Small intestine (tissue), 7 donors: ENCODE measurements at regions not wholly inside any gene's neighbourhood (a gene's known extent, or its start where the extent isn't known, plus 50 kb on each side); places are given as distances from the start of the nearest gene placed in this dataset.

Source experiments
- DNase-seq, 2 donors: peaks; one replicate each; pipeline versions ENCODE4 v3.0.0 to v3.0.0-alpha.2; 2013
- FAIRE-seq: peaks from 2 replicates; lab custom pipeline; 2012; peaks lifted over from hg19 to GRCh38; lab: Jason Lieb, UNC
- H3K27ac ChIP-seq, 3 donors: one replicate each; pipeline ENCODE4 v1.5.1; 2013; ENCODE audit warnings: low read length in 2 of 3, mild to moderate bottlenecking in 2 of 3, control low read depth in 1 of 3, inconsistent platforms in 1 of 3, low read depth in 1 of 3, moderate library complexity in 1 of 3
- H3K27me3 ChIP-seq, 3 donors: one replicate each; pipeline ENCODE4 v1.6.1; 2013; ENCODE audit warnings: low read length in 3 of 3, inconsistent platforms in 1 of 3; ENCODE audit not compliant: control insufficient read depth in 3 of 3, insufficient read depth in 3 of 3
- H3K36me3 ChIP-seq, 3 donors: one replicate each; pipeline ENCODE4 v1.6.1; 2013; ENCODE audit warnings: low read length in 3 of 3, inconsistent platforms in 1 of 3, low read depth in 1 of 3, mild to moderate bottlenecking in 1 of 3, moderate library complexity in 1 of 3; ENCODE audit not compliant: control insufficient read depth in 3 of 3, insufficient read depth in 2 of 3
- H3K4me1 ChIP-seq, 3 donors: one replicate each; pipeline ENCODE4 v1.6.1; 2013; ENCODE audit warnings: low read length in 2 of 3, inconsistent platforms in 1 of 3, low read depth in 1 of 3, mild to moderate bottlenecking in 1 of 3, moderate library complexity in 1 of 3; ENCODE audit not compliant: control insufficient read depth in 3 of 3, insufficient read depth in 2 of 3
- H3K4me3 ChIP-seq, 3 donors: one replicate each; pipeline ENCODE4 v1.5.1; 2013; ENCODE audit warnings: low read length in 3 of 3, control low read depth in 1 of 3, inconsistent platforms in 1 of 3, low read depth in 1 of 3, mild to moderate bottlenecking in 1 of 3, moderate library complexity in 1 of 3
- H3K9me3 ChIP-seq, 2 donors: one replicate each; pipeline ENCODE4 v1.6.1; 2013; ENCODE audit warnings: low read depth in 1 of 2, low read length in 1 of 2; ENCODE audit not compliant: control insufficient read depth in 2 of 2, insufficient read depth in 1 of 2
- WGBS, 3 donors: extraction: QIAGEN DNeasy Blood & Tissue Kit; methylation state at CpG; one replicate each; pipeline ENCODE4 v1.1.7; 2013; 5-methylcytosine and 5-hydroxymethylcytosine counted together
- donor health status: healthy with polysubstance abuse.
- donor health status: control.
- donor health status: control.
- donor health status: Bipolar disorder and iron deficiency.
- donor health status: healthy.

DNA sequence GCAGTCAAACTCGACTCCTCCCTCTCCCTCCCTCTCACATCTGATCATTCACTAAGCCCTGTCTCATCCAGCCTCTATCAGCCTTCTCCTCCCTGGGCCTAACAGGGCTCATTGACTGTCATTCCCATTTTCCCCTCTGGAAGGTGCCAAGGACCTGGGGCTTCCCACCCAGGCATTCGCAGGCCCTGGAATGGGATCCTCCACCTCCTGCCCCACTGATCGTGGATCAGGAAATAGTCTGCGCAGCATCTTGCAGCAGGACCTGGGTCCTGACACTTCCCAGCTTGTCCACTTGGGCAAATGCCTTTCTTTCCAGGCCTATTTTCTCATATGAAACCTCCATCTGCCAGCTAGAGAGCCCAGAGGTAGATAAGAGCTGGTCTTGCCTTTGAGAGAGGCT, 71.2 kb upstream of the ZC3H12A start:
- peaks cover 0 to 3% (median 0%) of the 10 kb centered on the region in 3 donors for H3K27me3 ChIP-seq
- no peak overlapping the region for H3K27ac ChIP-seq
- DNase-seq (no peak), FAIRE-seq (no peak)
- no peaks in the 10 kb centered on the region for H3K9me3 ChIP-seq
- WGBS, 3 donors = 73 to 82% (median 76%) methylated on average over 4 of the region's 4 CpGs
- no peak overlapping the region for H3K4me3 ChIP-seq
- H3K4me1 ChIP-seq = no peaks in the 10 kb centered on the region
- no peaks in the 10 kb centered on the region for H3K36me3 ChIP-seq

GRCh38 chr1:37404711-37405110, 69.7 kb upstream of the ZC3H12A start:
- FAIRE-seq (no peak), DNase-seq (no peak)
- Histone ChIP-seq H3K9me3 (no peaks in the 10 kb centered on the region), H3K4me1 (no peaks in the 10 kb centered on the region), H3K27me3 (no peaks in the 10 kb centered on the region), H3K4me3 (no peak overlapping the region), H3K27ac (no peak overlapping the region), H3K36me3 (no peaks in the 10 kb centered on the region)
- WGBS, 3 donors = 59 to 64% (median 59%) methylated on average over 4 of the region's 4 CpGs

DNA sequence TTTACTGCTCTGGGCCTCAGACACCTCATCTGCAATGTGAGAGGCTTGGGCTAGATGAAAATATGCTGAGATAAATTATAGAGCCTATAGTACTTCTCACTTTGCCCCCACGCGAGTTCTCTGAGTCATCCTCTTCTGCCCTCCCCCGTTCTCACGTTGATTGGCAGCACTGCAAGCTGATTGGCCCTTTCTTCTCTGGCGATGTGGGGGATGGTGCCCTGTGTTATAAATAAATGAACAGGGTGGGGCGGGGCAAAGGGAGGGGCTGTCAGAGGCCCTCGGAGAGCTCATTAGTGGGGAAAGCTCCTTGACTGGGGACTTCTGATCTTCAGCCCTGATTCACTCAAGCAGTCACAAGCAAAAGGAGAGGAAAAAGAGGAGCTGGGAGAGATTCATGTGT, 64.3 kb upstream of the ZC3H12A start:
- Histone ChIP-seq H3K36me3 (no peaks in the 10 kb centered on the region), H3K4me1 (no peaks in the 10 kb centered on the region), H3K4me3 (no peak overlapping the region), H3K27ac (no peak overlapping the region), H3K9me3 (no peaks in the 10 kb centered on the region), H3K27me3 (peaks cover 0 to 3% (median 0%) of the 10 kb centered on the region in 3 donors)
- DNase-seq (no peak), FAIRE-seq (no peak)
- WGBS, 3 donors = 16 to 33% (median 25%) methylated on average over 7 of the region's 7 CpGs

GRCh38 chr1:37410815-37411214, 63.6 kb upstream of the ZC3H12A start:
- WGBS, 3 donors = 14 to 23% (median 16%) methylated on average over 6 to 7 of the region's 7 CpGs
- Histone ChIP-seq H3K9me3 (no peaks in the 10 kb centered on the region), H3K27me3 (peaks cover 0 to 3% (median 0%) of the 10 kb centered on the region in 3 donors), H3K36me3 (no peaks in the 10 kb centered on the region), H3K4me3 (no peak overlapping the region), H3K4me1 (no peaks in the 10 kb centered on the region), H3K27ac (no peak overlapping the region)
- FAIRE-seq (no peak), DNase-seq (peak in 1 of 2 donors; percentile 34)

- Histone ChIP-seq H3K4me3 (no peak overlapping the region), H3K27ac (no peak overlapping the region), H3K36me3 (no peaks in the 10 kb centered on the region), H3K9me3 (no peaks in the 10 kb centered on the region), H3K27me3 (peaks cover 0 to 3% (median 0%) of the 10 kb centered on the region in 3 donors), H3K4me1 (no peaks in the 10 kb centered on the region)
- FAIRE-seq (no peak), DNase-seq (no peak)
- WGBS, 3 donors = 83 to 86% (median 85%) methylated on average over 13 of the region's 13 CpGs
Observed at GRCh38 chr1:37415611-37416244, 58.7 kb upstream of the ZC3H12A start.

- Histone ChIP-seq H3K4me3 (no peak overlapping the region), H3K9me3 (no peaks in the 10 kb centered on the region), H3K4me1 (no peaks in the 10 kb centered on the region), H3K27ac (no peak overlapping the region), H3K36me3 (no peaks in the 10 kb centered on the region), H3K27me3 (peaks cover 0 to 2% (median 0%) of the 10 kb centered on the region in 3 donors)
- FAIRE-seq (no peak), DNase-seq (no peak)
- 41 to 50% (median 42%) methylated on average over 1 of the region's 1 CpG for WGBS, 3 donors
Observed at GRCh38 chr1:37420456-37420855, 53.9 kb upstream of the ZC3H12A start.

DNA sequence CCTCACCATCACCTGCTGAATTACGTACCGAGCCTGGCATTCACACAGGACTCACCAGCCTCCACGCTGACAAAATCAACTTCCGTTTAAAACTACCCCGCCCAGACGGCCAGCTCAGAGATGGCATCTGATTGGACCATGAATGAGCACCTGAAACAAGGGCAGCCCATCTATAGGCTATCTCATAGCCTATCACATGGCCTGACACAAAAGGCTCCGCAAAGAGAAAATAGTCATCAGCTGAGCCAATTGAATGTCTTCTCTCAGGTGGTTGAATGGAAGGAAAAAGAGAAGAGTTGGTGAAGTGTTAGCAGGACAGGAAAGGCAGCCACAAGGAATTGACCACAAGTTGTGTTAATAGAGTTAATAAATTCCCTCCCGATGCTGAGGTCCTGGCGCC, 50.6 kb upstream of the ZC3H12A start:
- H3K27me3 ChIP-seq = peaks cover 0 to 2% (median 2%) of the 10 kb centered on the region in 3 donors

DNA sequence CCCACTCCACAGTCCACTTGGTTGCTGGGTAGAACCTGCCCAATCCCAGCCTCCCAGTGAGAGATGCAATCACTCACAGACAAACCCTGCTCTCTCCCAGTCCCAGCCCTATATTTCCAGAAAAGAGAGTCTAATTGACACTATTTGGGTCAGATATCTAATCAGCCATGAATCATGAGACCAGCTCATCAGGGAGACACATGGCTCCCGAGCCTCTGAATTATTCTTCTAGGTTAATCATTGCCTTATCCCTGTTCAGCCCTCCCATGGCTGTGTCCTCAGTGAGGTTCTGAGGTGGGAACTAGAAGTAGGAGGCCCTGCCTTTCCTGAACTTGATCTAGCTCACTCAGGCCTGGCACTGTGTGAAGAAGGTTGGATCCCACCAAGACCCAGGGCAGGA, 49.9 kb upstream of the ZC3H12A start:
- DNase-seq = peak in 1 of 2 donors; percentile 15

More for the DNA sequence above, 50.6 kb upstream of the ZC3H12A start:
- Histone ChIP-seq H3K27ac (no peak overlapping the region), H3K9me3 (no peaks in the 10 kb centered on the region), H3K36me3 (no peaks in the 10 kb centered on the region), H3K4me3 (no peak overlapping the region), H3K4me1 (no peaks in the 10 kb centered on the region)
- WGBS, 3 donors = 83 to 88% (median 88%) methylated on average over 9 of the region's 9 CpGs
- FAIRE-seq = no peak
- no peak for DNase-seq

More for the DNA sequence above, 49.9 kb upstream of the ZC3H12A start:
- no peaks in the 10 kb centered on the region for H3K36me3 ChIP-seq
- H3K27me3 ChIP-seq = peaks cover 0 to 5% (median 2%) of the 10 kb centered on the region in 3 donors
- no peak overlapping the region for H3K27ac ChIP-seq
- no peaks in the 10 kb centered on the region for H3K9me3 ChIP-seq
- no peak overlapping the region for H3K4me3 ChIP-seq
- WGBS, 3 donors = 16 to 38% (median 29%) methylated on average over 1 of the region's 1 CpG
- no peak for FAIRE-seq
- H3K4me1 ChIP-seq = no peaks in the 10 kb centered on the region
